Neuronal stem cell (in vitro differentiated cells): ENCODE measurements at regions not wholly inside any gene's neighbourhood (a gene's known extent, or its start where the extent isn't known, plus 50 kb on each side); places are given as distances from the start of the nearest gene placed in this dataset.
"Not testable (repeated sequence)": the region's sequence is repeated elsewhere in the genome, so short reads cannot be mapped to it uniquely, and the experiment has no call there.

ENCODE experiments used
- DNase-seq: peaks from one replicate; pipeline ENCODE4 v3.0.0-alpha.2; 2013; ENCODE audit warnings: low spot score
- H2AFZ ChIP-seq: one replicate; pipeline ENCODE4 v1.6.1; 2013; ENCODE audit warnings: mild to moderate bottlenecking, low read length, inconsistent platforms
- H2AK5ac ChIP-seq: 2 replicates; pipeline ENCODE4 v1.6.1; 2013; ENCODE audit warnings: low read depth, mild to moderate bottlenecking, inconsistent platforms, low read length, moderate library complexity, mixed read lengths
- H2BK120ac ChIP-seq: 2 replicates; pipeline ENCODE4 v1.6.1; 2013; ENCODE audit warnings: low read depth, mild to moderate bottlenecking, inconsistent platforms, low read length, moderate library complexity, mixed read lengths
- H2BK12ac ChIP-seq: one replicate; pipeline ENCODE4 v1.6.1; 2013; ENCODE audit warnings: low read length, inconsistent platforms
- H2BK15ac ChIP-seq: 2 replicates; pipeline ENCODE4 v1.6.1; 2013; ENCODE audit warnings: mild to moderate bottlenecking, low read length, inconsistent platforms, mixed read lengths
- H2BK5ac ChIP-seq: one replicate; pipeline ENCODE4 v1.6.1; 2013; ENCODE audit warnings: inconsistent platforms, mild to moderate bottlenecking, low read length, moderate library complexity
- H3K14ac ChIP-seq: one replicate; pipeline ENCODE4 v1.6.1; 2013; ENCODE audit warnings: low read length, inconsistent platforms
- H3K18ac ChIP-seq: 2 replicates; pipeline ENCODE4 v1.6.1; 2013; ENCODE audit warnings: low read length, inconsistent platforms
- H3K23ac ChIP-seq: 2 replicates; pipeline ENCODE4 v1.6.1; 2013; ENCODE audit warnings: low read depth, mild to moderate bottlenecking, mixed read lengths, low read length, inconsistent platforms; ENCODE audit not compliant: poor library complexity
- H3K27ac ChIP-seq: replicated peaks from 3 replicates; pipeline ENCODE4 v1.5.1; 2013; ENCODE audit warnings: low read length, inconsistent platforms
- H3K27me3 ChIP-seq, 3 experiments: 2 replicates each; pipeline ENCODE4 v1.6.1; 2013; ENCODE audit warnings: low read length in 3 of 3, mild to moderate bottlenecking in 2 of 3, inconsistent platforms in 1 of 3, low read depth in 1 of 3, mixed read lengths in 1 of 3, moderate library complexity in 1 of 3; ENCODE audit not compliant: control insufficient read depth in 3 of 3, insufficient read depth in 3 of 3
- H3K36me3 ChIP-seq, 2 donors: replicated peaks in 1 of 2; 2 replicates each; pipeline ENCODE4 v1.6.1; 2013; ENCODE audit warnings: low read length in 2 of 2; ENCODE audit not compliant: control insufficient read depth in 2 of 2, insufficient read depth in 2 of 2
- H3K4ac ChIP-seq: 2 replicates; pipeline ENCODE4 v1.6.1; 2013; ENCODE audit warnings: inconsistent platforms, mild to moderate bottlenecking, low read length, moderate library complexity
- H3K4me1 ChIP-seq, 2 donors: 1 replicate in 1 of 2; 2 replicates in 1 of 2; pipeline ENCODE4 v1.6.1; 2013; ENCODE audit warnings: low read length in 2 of 2, low read depth in 1 of 2; ENCODE audit not compliant: control insufficient read depth in 2 of 2, insufficient read depth in 1 of 2
- H3K4me2 ChIP-seq: one replicate; pipeline ENCODE4 v1.6.1; 2013; ENCODE audit warnings: mild to moderate bottlenecking, low read length, inconsistent platforms; ENCODE audit not compliant: insufficient read depth, poor library complexity, severe bottlenecking
- H3K4me3 ChIP-seq, 2 donors: 2 replicates each; pipeline ENCODE4 v1.5.1; 2013; ENCODE audit warnings: low read length in 2 of 2, mild to moderate bottlenecking in 2 of 2, inconsistent platforms in 1 of 2, moderate library complexity in 1 of 2
- H3K79me1 ChIP-seq: one replicate; pipeline ENCODE4 v1.6.1; 2013; ENCODE audit warnings: low read depth, mild to moderate bottlenecking, inconsistent platforms, low read length, moderate library complexity
- H3K9ac ChIP-seq: one replicate; pipeline ENCODE4 v1.6.1; 2013; ENCODE audit warnings: mild to moderate bottlenecking, low read depth, low read length, inconsistent platforms; ENCODE audit not compliant: poor library complexity
- H3K9me3 ChIP-seq, 2 donors: replicated peaks in 1 of 2; 2 replicates each; pipeline versions ENCODE3 to v1.6.1; 2013; ENCODE audit warnings: low read length in 2 of 2, mild to moderate bottlenecking in 2 of 2, inconsistent platforms in 1 of 2, low read depth in 1 of 2, mixed read lengths in 1 of 2, moderate library complexity in 1 of 2; ENCODE audit not compliant: control insufficient read depth in 2 of 2, insufficient read depth in 1 of 2
- H4K8ac ChIP-seq: one replicate; pipeline ENCODE4 v1.6.1; 2013; ENCODE audit warnings: low read depth, mild to moderate bottlenecking, inconsistent platforms, low read length, moderate library complexity
- H4K91ac ChIP-seq: one replicate; pipeline ENCODE4 v1.6.1; 2013; ENCODE audit warnings: low read length, low read depth, mild to moderate bottlenecking, inconsistent platforms; ENCODE audit not compliant: poor library complexity
- WGBS, 2 donors: extraction: QIAGEN DNeasy Blood & Tissue Kit; methylation state at CpG; one replicate each; pipeline ENCODE4 v1.1.7; 2013; ENCODE audit warnings: missing lambda C conversion rate in 2 of 2, mixed read lengths in 1 of 2; ENCODE audit not compliant: insufficient read length in 2 of 2, insufficient replicate concordance in 1 of 2; ENCODE audit errors: extremely low coverage in 2 of 2; 5-methylcytosine and 5-hydroxymethylcytosine counted together

GRCh38 chr11:10973416-10973815, 115.6 kb upstream of the ZBED5 start:
- Histone ChIP-seq H3K9ac (no peak overlapping the region), H3K9me3 (no peaks in the 10 kb centered on the region), H3K4me1 (peaks cover 0 to 4% of the 10 kb centered on the region in 2 donors), H3K18ac (no peak overlapping the region), H2BK12ac (no peak overlapping the region), H3K79me1 (no peaks in the 10 kb centered on the region), H3K27me3 (no peaks in the 10 kb centered on the region), H2AK5ac (no peak overlapping the region), H3K36me3 (no peaks in the 10 kb centered on the region), H2BK120ac (no peak overlapping the region), H3K23ac (no peak overlapping the region), H2BK5ac (no peak overlapping the region), H4K8ac (no peak overlapping the region), H2AFZ (no peak overlapping the region), H3K4me3 (no peak overlapping the region), H3K4me2 (no peak overlapping the region), H2BK15ac (no peak overlapping the region), H3K14ac (no peak overlapping the region), H3K4ac (no peak overlapping the region), H3K27ac (no peak overlapping the region), H4K91ac (no peak overlapping the region)
- no CpG with 5 or more reads among the region's 1 CpG for WGBS, 2 donors
- peak; percentile 2 for DNase-seq

GRCh38 chr11:10970926-10971325, 113.1 kb upstream of the ZBED5 start:
- DNase-seq = no peak
- Histone ChIP-seq H2AFZ (no peak overlapping the region), H3K79me1 (no peaks in the 10 kb centered on the region), H3K4me1 (peaks cover 0 to 4% of the 10 kb centered on the region in 2 donors), H3K9me3 (no peaks in the 10 kb centered on the region), H3K4me2 (no peak overlapping the region), H3K4ac (no peak overlapping the region), H3K9ac (no peak overlapping the region), H3K18ac (no peak overlapping the region), H3K36me3 (no peaks in the 10 kb centered on the region), H3K14ac (no peak overlapping the region), H4K91ac (no peak overlapping the region), H3K27ac (no peak overlapping the region), H4K8ac (no peak overlapping the region), H3K27me3 (no peaks in the 10 kb centered on the region), H2BK5ac (no peak overlapping the region), H3K23ac (no peak overlapping the region), H2AK5ac (no peak overlapping the region), H2BK12ac (no peak overlapping the region), H2BK15ac (no peak overlapping the region), H3K4me3 (no peak overlapping the region), H2BK120ac (no peak overlapping the region)
- WGBS, 2 donors = no CpG with 5 or more reads among the region's 3 CpGs

GRCh38 chr11:10969387-10969786, 111.5 kb upstream of the ZBED5 start:
- Histone ChIP-seq H4K8ac (no peak overlapping the region), H2BK15ac (no peak overlapping the region), H3K27ac (no peak overlapping the region), H2BK5ac (no peak overlapping the region), H2AFZ (no peak overlapping the region), H3K79me1 (no peaks in the 10 kb centered on the region), H3K14ac (no peak overlapping the region), H3K4me2 (no peak overlapping the region), H2BK12ac (no peak overlapping the region), H4K91ac (no peak overlapping the region), H3K4ac (no peak overlapping the region), H3K9ac (no peak overlapping the region), H3K18ac (no peak overlapping the region), H3K4me3 (no peak overlapping the region), H3K27me3 (no peaks in the 10 kb centered on the region), H2BK120ac (no peak overlapping the region), H3K4me1 (peaks cover 0 to 4% of the 10 kb centered on the region in 2 donors), H3K23ac (no peak overlapping the region), H3K36me3 (no peaks in the 10 kb centered on the region), H2AK5ac (no peak overlapping the region), H3K9me3 (no peaks in the 10 kb centered on the region)
- no peak for DNase-seq
- no CpG with 5 or more reads among the region's 2 CpGs for WGBS, 2 donors

DNA sequence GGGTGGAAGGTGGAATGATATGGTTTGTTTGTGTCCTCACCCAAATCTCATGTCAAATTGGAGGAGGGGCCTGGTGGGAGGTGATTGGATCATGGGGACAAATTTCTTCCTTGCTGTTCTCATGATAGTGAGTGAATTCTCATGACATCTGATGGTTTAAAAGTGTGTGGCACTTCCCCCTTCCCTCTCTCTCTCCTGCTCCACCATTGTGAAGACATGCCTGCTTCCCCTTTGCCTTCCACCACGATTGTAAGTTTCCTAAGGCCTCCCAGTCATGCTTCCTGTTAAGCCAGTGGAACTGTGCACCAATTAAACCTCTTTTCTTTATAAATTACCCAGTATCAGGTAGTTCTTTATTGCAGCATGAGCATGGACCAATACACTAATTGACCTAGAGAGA, 99.0 kb upstream of the ZBED5 start:
- not testable (repeated sequence) for H3K18ac ChIP-seq, H2BK120ac ChIP-seq, H3K9me3 ChIP-seq, H4K91ac ChIP-seq, H3K23ac ChIP-seq, H3K9ac ChIP-seq, H3K27ac ChIP-seq, H3K27me3 ChIP-seq, H4K8ac ChIP-seq, H2BK5ac ChIP-seq, H3K4me2 ChIP-seq, H3K14ac ChIP-seq, H2BK12ac ChIP-seq, H3K4ac ChIP-seq, H3K79me1 ChIP-seq, H2AK5ac ChIP-seq, H2BK15ac ChIP-seq, H3K36me3 ChIP-seq, H3K4me3 ChIP-seq, H3K4me1 ChIP-seq, DNase-seq, H2AFZ ChIP-seq
- no CpG with 5 or more reads among the region's 1 CpG for WGBS, 2 donors
